ENCODE measurements at regions not wholly inside any gene's neighbourhood (a gene's known extent, or its start where the extent isn't known, plus 50 kb on each side); places are given as distances from the start of the nearest gene placed in this dataset.

DNA sequence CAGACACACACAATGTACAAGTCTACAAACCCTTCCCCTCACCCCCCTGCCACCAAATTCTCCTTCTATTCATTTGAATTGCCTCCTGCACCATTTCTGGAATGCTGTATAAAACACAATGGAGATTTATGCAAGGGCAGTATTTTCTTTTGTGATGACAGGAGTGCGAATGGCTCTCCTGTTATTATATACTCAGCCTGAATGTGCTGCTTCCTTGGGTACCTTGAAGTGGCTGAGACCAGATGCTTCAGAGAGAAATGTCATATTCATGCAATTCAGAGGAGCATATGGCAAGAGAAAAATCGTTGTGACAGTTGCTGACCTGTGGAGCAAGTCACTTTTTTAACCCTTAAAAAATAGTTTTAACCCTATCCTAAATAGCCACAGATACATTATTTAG lies 468.0 kb upstream of the WWC1 start:
- no peak overlapping the region for H3K4me2 ChIP-seq (replicated peaks; ENCODE audit: extremely low read depth, low read length, poor library complexity, severe bottlenecking)
- TF ChIP-seq, protein P1, sequence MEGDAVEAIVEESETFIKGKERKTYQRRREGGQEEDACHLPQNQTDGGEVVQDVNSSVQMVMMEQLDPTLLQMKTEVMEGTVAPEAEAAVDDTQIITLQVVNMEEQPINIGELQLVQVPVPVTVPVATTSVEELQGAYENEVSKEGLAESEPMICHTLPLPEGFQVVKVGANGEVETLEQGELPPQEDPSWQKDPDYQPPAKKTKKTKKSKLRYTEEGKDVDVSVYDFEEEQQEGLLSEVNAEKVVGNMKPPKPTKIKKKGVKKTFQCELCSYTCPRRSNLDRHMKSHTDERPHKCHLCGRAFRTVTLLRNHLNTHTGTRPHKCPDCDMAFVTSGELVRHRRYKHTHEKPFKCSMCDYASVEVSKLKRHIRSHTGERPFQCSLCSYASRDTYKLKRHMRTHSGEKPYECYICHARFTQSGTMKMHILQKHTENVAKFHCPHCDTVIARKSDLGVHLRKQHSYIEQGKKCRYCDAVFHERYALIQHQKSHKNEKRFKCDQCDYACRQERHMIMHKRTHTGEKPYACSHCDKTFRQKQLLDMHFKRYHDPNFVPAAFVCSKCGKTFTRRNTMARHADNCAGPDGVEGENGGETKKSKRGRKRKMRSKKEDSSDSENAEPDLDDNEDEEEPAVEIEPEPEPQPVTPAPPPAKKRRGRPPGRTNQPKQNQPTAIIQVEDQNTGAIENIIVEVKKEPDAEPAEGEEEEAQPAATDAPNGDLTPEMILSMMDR (IDR thresholded peaks at IDR 0.05) = no peak

DNA sequence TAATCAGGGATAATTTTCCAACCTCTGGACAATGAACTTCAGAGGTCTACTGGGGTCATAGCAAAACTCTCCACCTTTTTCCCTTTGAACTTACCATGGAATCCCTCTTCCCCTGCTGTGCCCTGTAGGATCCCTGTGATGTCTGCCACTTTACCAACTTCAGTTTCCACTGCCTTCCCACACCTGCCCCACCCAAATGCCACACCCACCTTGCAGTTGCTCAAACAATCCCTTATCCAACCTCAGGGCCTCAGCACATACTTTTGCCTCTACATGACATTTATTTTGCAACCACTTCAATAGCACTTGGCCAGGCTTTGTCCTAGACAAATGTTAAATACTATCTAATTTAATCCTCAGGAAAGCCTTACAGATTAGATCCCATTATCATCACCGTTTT lies 463.7 kb upstream of the WWC1 start:
- no peaks in the 10 kb centered on the region for H3K4me1 ChIP-seq (ENCODE audit: control insufficient read depth in 1 of 2, insufficient read depth in 2 of 2, low read length in 2 of 2)
- H3K36me3 Mint-ChIP-seq = no peaks in the 10 kb centered on the region
- no peaks in the 10 kb centered on the region for H4K20me1 ChIP-seq (ENCODE audit: insufficient read depth, low read length)
- no peak overlapping the region for H3K27ac ChIP-seq (ENCODE audit: low read depth in 1 of 2, low read length in 2 of 2)
- H3K4me1 Mint-ChIP-seq = peaks cover 10% of the 10 kb centered on the region
- no peaks in the 10 kb centered on the region for H3K36me3 ChIP-seq (replicated peaks in 1 of 2; ENCODE audit: control insufficient read depth in 1 of 2, insufficient read depth in 2 of 2, low read length in 2 of 2)
- H3K79me2 ChIP-seq (ENCODE audit: insufficient read depth, low read length) = no peaks in the 10 kb centered on the region
- no peak overlapping the region for H2AFZ ChIP-seq (ENCODE audit: insufficient read depth, low read depth, low read length, poor library complexity, severe bottlenecking)
- peaks cover 0 to 3% (median 0%) of the 10 kb centered on the region in 7 donors for H3K9me3 Mint-ChIP-seq
- intact Hi-C loops (cut with micrococcal nuclease) = loop anchor here in 1 of 2 donors (10.0 kb wide), 1 partner anchor 103 kb away; no protein-coding TSS in a partner anchor
- no peak overlapping the region for H3K4me2 ChIP-seq (replicated peaks; ENCODE audit: extremely low read depth, low read length, poor library complexity, severe bottlenecking)
- TF ChIP-seq, protein P1 (IDR thresholded peaks at IDR 0.05) = no peak
- no peak for DNase-seq
- H3K4me3 Mint-ChIP-seq = peak overlapping the region in 1 of 2 donors; percentile 28
- H3K9ac ChIP-seq (ENCODE audit: insufficient read depth, low read length, poor library complexity, severe bottlenecking) = no peak overlapping the region
- no peak overlapping the region for H3K27ac Mint-ChIP-seq
- no peaks in the 10 kb centered on the region for H3K9me3 ChIP-seq (replicated peaks in 1 of 2; ENCODE audit: control insufficient read depth in 1 of 2, insufficient read depth in 1 of 2, low read length in 2 of 2)
- H3K27me3 Mint-ChIP-seq (ENCODE audit: low read depth in 3 of 3) = peaks cover 3 to 6% (median 5%) of the 10 kb centered on the region in 3 donors
- no peak overlapping the region for H3K4me3 ChIP-seq (replicated peaks in 1 of 3; ENCODE audit: low read depth in 2 of 3, low read length in 3 of 3)
- H3K27me3 ChIP-seq (ENCODE audit: control insufficient read depth in 2 of 2, insufficient read depth in 2 of 2, low read length in 2 of 2) = no peaks in the 10 kb centered on the region
- no CpG with 5 or more reads among the region's 1 CpG for WGBS (ENCODE audit: insufficient coverage)

More for the DNA sequence above, 468.0 kb upstream of the WWC1 start:
- intact Hi-C loops (cut with micrococcal nuclease) = loop anchor here in 1 of 2 donors (10.0 kb wide), 1 partner anchor 99 kb away; no protein-coding TSS in a partner anchor
- Histone ChIP-seq H3K79me2 (ENCODE audit: insufficient read depth, low read length) (no peaks in the 10 kb centered on the region), H3K27ac (ENCODE audit: low read depth in 1 of 2, low read length in 2 of 2) (no peak overlapping the region), H4K20me1 (ENCODE audit: insufficient read depth, low read length) (no peaks in the 10 kb centered on the region), H3K4me1 (ENCODE audit: control insufficient read depth in 1 of 2, insufficient read depth in 2 of 2, low read length in 2 of 2) (no peaks in the 10 kb centered on the region), H3K9ac (ENCODE audit: insufficient read depth, low read length, poor library complexity, severe bottlenecking) (no peak overlapping the region), H3K36me3 (replicated peaks in 1 of 2; ENCODE audit: control insufficient read depth in 1 of 2, insufficient read depth in 2 of 2, low read length in 2 of 2) (no peaks in the 10 kb centered on the region), H3K4me3 (replicated peaks in 1 of 3; ENCODE audit: low read depth in 2 of 3, low read length in 3 of 3) (no peak overlapping the region), H2AFZ (ENCODE audit: insufficient read depth, low read depth, low read length, poor library complexity, severe bottlenecking) (no peak overlapping the region), H3K27me3 (ENCODE audit: control insufficient read depth in 2 of 2, insufficient read depth in 2 of 2, low read length in 2 of 2) (no peaks in the 10 kb centered on the region), H3K9me3 (replicated peaks in 1 of 2; ENCODE audit: control insufficient read depth in 1 of 2, insufficient read depth in 1 of 2, low read length in 2 of 2) (no peaks in the 10 kb centered on the region)
- no peak for DNase-seq
- Mint-ChIP-seq H3K4me1 (peaks cover 3% of the 10 kb centered on the region), H3K27ac (no peak overlapping the region), H3K27me3 (ENCODE audit: low read depth in 3 of 3) (peaks cover 5 to 6% (median 6%) of the 10 kb centered on the region in 3 donors), H3K4me3 (no peak overlapping the region), H3K36me3 (no peaks in the 10 kb centered on the region), H3K9me3 (peaks cover 0 to 3% (median 0%) of the 10 kb centered on the region in 7 donors)
- 80% methylated on average over 1 of the region's 2 CpGs for WGBS (ENCODE audit: insufficient coverage)

All from CD14-positive monocyte (primary cell).